ENCODE measurements at regions not wholly inside any gene's neighbourhood (a gene's known extent, or its start where the extent isn't known, plus 50 kb on each side); places are given as distances from the start of the nearest gene placed in this dataset.

DNA sequence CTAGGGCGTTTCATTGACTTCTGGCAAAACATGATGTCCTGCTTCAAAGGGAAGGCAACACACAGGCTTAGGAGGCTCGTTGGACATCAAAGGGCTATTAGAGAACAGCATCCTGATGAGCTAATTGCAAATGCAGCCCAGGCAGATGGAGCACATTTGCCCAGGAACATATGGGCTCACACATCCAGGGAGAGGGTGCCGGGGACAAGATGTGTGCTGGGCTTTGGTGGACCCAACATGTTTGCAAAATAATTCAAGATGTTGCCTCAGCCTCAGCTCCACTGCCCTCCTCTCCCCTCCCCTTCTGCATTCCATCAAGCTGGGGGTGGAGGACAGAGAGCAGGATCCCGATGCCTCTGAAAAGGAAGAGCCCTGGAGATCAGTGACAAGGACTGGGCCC, 217.1 kb upstream of the ZMIZ1 start:
- no peak overlapping the region for H3K9ac ChIP-seq (ENCODE audit: low read length)
- H3K36me3 ChIP-seq (ENCODE audit: control insufficient read depth, insufficient read depth, low read length, severe bottlenecking): no peaks in the 10 kb centered on the region
- peaks cover 5% of the 10 kb centered on the region for H3K27me3 ChIP-seq (replicated peaks; ENCODE audit: control insufficient read depth, insufficient read depth, low read length)
- H3K4me3 ChIP-seq (ENCODE audit: low read length): no peak overlapping the region
- peak; percentile 55 for DNase-seq (ENCODE audit: low read depth)
- peaks cover 10% of the 10 kb centered on the region for H3K4me1 ChIP-seq (ENCODE audit: control insufficient read depth, insufficient read depth, low read length)
- H3K9me3 ChIP-seq (ENCODE audit: control insufficient read depth, low read length): no peaks in the 10 kb centered on the region

DNA sequence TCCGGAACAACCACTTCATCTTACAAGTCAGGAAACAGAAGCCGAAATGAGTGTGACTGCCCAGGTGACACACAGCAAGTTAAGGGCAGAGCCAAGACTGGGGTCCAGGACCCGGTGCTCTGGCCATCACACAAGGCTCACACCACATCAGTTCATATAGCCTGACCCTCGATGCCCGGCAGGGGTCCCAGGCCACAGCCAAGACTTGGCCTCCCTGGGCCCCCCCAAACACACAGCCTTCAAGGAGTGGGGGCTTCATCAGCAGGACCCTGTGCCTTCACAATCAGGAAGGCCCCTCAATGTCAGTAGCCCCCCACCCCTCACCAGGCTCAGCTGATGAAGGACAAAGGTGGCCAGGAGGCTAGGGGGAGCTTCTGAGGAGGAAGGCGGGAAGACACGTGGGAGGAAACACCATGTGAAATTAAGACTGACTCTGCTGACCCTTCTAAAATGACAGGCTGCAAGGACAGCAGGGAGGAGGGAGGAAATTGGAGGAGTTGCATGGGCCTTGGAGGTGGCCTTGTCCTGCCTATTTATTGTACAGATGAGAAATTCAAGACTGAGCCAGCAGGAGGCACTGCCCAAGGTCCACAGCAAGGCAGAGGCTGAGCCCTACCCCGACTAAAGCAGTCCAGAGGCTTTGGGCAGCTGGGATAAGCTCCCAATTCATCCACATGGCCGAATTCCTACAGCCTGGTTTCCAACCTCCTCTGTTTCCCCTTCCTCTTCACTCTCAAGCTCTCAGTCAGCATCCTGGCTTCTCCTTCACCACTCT, 216.1 kb upstream of the ZMIZ1 start:
- Histone ChIP-seq H3K9me3 (ENCODE audit: control insufficient read depth, low read length) (no peaks in the 10 kb centered on the region), H3K4me3 (ENCODE audit: low read length) (no peak overlapping the region), H3K9ac (ENCODE audit: low read length) (no peak overlapping the region), H3K27me3 (replicated peaks; ENCODE audit: control insufficient read depth, insufficient read depth, low read length) (peaks cover 4% of the 10 kb centered on the region), H3K4me1 (ENCODE audit: control insufficient read depth, insufficient read depth, low read length) (peaks cover 10% of the 10 kb centered on the region), H3K36me3 (ENCODE audit: control insufficient read depth, insufficient read depth, low read length, severe bottlenecking) (no peaks in the 10 kb centered on the region)
- DNase-seq (ENCODE audit: low read depth): no peak

DNA sequence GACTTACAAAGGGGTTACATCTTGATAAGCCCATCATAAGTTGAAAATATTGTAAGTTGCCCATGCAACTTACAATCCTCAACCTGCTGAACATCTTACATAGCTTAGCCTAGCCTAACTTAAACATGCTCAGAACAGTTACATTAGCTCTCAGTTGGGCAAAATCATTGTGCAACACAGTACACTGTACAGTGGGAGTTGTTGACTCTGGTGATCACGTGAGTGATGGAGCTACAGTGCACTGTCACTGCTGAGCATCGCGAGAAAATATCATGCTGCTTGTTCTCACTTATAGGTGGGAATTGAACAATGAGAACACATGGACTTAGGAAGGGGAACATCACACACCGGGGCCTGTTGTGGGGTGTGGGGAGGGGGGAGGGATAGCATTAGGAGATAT, 214.9 kb upstream of the ZMIZ1 start:
- H3K9me3 ChIP-seq (ENCODE audit: control insufficient read depth, low read length): no peaks in the 10 kb centered on the region
- H3K27me3 ChIP-seq (replicated peaks; ENCODE audit: control insufficient read depth, insufficient read depth, low read length): peaks cover 4% of the 10 kb centered on the region
- no peak for DNase-seq (ENCODE audit: low read depth)
- H3K9ac ChIP-seq (ENCODE audit: low read length): no peak overlapping the region
- no peaks in the 10 kb centered on the region for H3K36me3 ChIP-seq (ENCODE audit: control insufficient read depth, insufficient read depth, low read length, severe bottlenecking)
- peaks cover 10% of the 10 kb centered on the region for H3K4me1 ChIP-seq (ENCODE audit: control insufficient read depth, insufficient read depth, low read length)
- no peak overlapping the region for H3K4me3 ChIP-seq (ENCODE audit: low read length)

DNA sequence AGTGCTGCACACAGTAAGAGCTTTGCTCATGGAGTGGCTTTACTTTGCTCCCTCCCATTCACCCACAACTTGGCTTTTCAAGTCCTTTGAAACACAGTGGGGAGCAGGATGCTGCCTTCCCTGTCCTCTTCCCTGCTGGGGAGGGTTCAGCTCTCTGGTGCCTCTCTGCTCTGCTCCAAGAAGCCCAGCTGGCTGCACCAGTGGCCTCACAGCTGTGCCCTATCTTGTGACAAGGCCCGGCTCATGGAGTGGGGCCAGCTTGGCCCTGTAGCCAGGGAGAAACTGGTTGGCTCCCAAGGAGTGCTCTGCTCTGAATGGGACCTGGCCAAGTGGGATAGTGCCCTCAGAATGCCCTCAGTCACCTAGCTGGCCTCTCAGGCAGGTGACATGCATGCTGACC, 212.3 kb upstream of the ZMIZ1 start:
- Histone ChIP-seq H3K4me3 (ENCODE audit: low read length) (no peak overlapping the region), H3K27me3 (replicated peaks; ENCODE audit: control insufficient read depth, insufficient read depth, low read length) (peaks cover 4% of the 10 kb centered on the region), H3K36me3 (ENCODE audit: control insufficient read depth, insufficient read depth, low read length, severe bottlenecking) (no peaks in the 10 kb centered on the region), H3K9me3 (ENCODE audit: control insufficient read depth, low read length) (no peaks in the 10 kb centered on the region), H3K9ac (ENCODE audit: low read length) (no peak overlapping the region), H3K4me1 (ENCODE audit: control insufficient read depth, insufficient read depth, low read length) (peaks cover 6% of the 10 kb centered on the region)
- no peak for DNase-seq (ENCODE audit: low read depth)

DNA sequence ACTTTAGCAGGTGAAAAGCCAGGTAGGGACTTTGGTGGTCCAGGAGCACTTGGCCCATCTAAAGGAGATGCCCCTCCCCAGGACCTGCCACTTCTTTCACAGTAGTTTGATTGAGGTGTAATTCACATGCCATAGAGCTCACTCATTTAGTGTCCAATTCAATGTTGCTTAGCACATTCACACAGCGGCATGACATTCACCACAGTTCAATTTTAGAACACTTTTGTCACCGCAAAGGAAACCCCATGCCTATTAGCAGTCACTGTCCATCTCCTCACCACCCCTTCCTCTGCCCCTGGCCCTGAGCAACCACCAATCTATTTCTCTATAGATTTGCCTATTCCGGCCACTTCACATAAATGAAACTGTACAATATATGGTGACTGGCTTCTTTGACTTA, 211.6 kb upstream of the ZMIZ1 start:
- Histone ChIP-seq H3K9ac (ENCODE audit: low read length) (no peak overlapping the region), H3K9me3 (ENCODE audit: control insufficient read depth, low read length) (no peaks in the 10 kb centered on the region), H3K27me3 (replicated peaks; ENCODE audit: control insufficient read depth, insufficient read depth, low read length) (peaks cover 6% of the 10 kb centered on the region), H3K4me3 (ENCODE audit: low read length) (no peak overlapping the region), H3K4me1 (ENCODE audit: control insufficient read depth, insufficient read depth, low read length) (no peaks in the 10 kb centered on the region), H3K36me3 (ENCODE audit: control insufficient read depth, insufficient read depth, low read length, severe bottlenecking) (no peaks in the 10 kb centered on the region)
- no peak for DNase-seq (ENCODE audit: low read depth)

DNA sequence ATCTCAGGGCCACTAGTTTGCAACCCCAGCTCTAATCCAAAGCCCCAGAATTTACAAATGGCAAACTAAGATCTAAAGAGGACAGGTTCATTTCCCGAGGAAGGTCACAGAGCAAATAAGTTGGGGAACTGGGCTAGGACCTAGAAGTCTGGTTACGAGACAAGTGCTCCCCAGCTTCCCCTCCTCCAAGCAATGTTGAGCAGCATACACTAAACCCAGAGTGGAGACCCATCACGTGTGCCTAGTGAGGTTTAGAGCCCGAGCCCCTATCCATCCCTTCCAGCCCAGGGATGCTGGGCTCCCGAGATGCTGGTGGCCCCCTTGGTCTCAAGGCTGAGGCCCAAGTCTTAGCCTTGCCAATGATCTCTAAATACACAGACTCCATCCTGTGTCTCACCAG, 209.5 kb upstream of the ZMIZ1 start:
- H3K36me3 ChIP-seq (ENCODE audit: control insufficient read depth, insufficient read depth, low read length, severe bottlenecking): no peaks in the 10 kb centered on the region

DNA sequence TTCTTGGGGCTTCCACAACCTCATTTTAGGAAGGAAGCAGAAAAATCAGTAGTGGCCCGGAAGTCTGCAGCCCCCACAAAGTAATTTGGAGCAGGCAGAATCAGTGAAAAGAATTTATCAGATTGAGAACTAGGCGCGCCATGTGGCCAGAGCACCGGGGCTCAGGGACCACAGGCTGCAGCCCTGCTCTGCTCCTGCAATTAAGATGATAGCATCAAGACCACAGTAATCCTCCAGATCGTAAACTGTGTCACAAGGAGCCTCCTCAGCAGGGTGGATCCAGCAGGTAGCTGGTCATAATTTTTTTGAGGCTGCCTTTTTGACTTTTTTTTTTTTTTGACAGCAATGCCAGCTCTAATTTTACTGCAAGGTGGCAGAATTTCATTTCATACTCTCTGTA, 209.0 kb upstream of the ZMIZ1 start:
- H3K4me1 ChIP-seq (ENCODE audit: control insufficient read depth, insufficient read depth, low read length): no peaks in the 10 kb centered on the region
- no peak for DNase-seq (ENCODE audit: low read depth)

More for the DNA sequence above, 209.5 kb upstream of the ZMIZ1 start:
- H3K9me3 ChIP-seq (ENCODE audit: control insufficient read depth, low read length): no peaks in the 10 kb centered on the region
- H3K4me1 ChIP-seq (ENCODE audit: control insufficient read depth, insufficient read depth, low read length): no peaks in the 10 kb centered on the region
- no peak for DNase-seq (ENCODE audit: low read depth)
- H3K4me3 ChIP-seq (ENCODE audit: low read length): no peak overlapping the region
- peaks cover 7% of the 10 kb centered on the region for H3K27me3 ChIP-seq (replicated peaks; ENCODE audit: control insufficient read depth, insufficient read depth, low read length)
- H3K9ac ChIP-seq (ENCODE audit: low read length): no peak overlapping the region

DNA sequence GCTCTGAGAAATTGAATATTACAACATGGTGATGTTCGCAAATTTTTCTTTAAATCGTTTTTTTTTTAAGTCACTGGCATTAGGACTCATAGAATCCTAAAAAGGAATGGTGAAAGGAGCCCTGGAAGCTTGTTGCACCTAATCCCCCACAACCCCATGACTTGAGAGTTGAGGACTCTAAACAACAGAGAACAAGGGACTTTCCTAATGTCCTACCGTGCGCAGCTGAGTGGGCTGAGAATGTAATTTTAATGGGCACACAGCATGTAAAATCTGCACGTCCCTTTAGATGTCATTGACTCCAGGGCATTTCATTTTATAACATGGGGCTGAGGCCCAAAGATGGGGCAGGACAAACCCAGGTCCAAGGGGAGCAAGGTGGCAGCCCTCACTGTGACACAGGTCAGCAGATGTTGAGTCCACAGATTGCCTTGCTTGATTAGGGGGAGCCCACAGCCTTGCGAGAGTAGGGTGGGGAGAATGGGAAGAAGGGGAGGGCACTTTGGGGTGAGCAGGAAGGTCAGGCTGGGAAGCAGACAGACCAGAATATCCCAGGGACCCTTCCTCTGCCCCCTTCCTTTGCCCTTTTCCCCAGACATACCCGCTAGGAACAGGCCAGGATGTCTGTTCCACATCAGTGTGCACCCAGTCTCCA, 208.4 kb upstream of the ZMIZ1 start:
- Histone ChIP-seq H3K27me3 (replicated peaks; ENCODE audit: control insufficient read depth, insufficient read depth, low read length) (peaks cover 7% of the 10 kb centered on the region), H3K4me1 (ENCODE audit: control insufficient read depth, insufficient read depth, low read length) (no peaks in the 10 kb centered on the region)
- DNase-seq (ENCODE audit: low read depth): no peak

More for the DNA sequence above, 209.0 kb upstream of the ZMIZ1 start:
- no peaks in the 10 kb centered on the region for H3K36me3 ChIP-seq (ENCODE audit: control insufficient read depth, insufficient read depth, low read length, severe bottlenecking)
- H3K27me3 ChIP-seq (replicated peaks; ENCODE audit: control insufficient read depth, insufficient read depth, low read length): peaks cover 7% of the 10 kb centered on the region
- no peaks in the 10 kb centered on the region for H3K9me3 ChIP-seq (ENCODE audit: control insufficient read depth, low read length)
- H3K9ac ChIP-seq (ENCODE audit: low read length): no peak overlapping the region
- no peak overlapping the region for H3K4me3 ChIP-seq (ENCODE audit: low read length)

DNA sequence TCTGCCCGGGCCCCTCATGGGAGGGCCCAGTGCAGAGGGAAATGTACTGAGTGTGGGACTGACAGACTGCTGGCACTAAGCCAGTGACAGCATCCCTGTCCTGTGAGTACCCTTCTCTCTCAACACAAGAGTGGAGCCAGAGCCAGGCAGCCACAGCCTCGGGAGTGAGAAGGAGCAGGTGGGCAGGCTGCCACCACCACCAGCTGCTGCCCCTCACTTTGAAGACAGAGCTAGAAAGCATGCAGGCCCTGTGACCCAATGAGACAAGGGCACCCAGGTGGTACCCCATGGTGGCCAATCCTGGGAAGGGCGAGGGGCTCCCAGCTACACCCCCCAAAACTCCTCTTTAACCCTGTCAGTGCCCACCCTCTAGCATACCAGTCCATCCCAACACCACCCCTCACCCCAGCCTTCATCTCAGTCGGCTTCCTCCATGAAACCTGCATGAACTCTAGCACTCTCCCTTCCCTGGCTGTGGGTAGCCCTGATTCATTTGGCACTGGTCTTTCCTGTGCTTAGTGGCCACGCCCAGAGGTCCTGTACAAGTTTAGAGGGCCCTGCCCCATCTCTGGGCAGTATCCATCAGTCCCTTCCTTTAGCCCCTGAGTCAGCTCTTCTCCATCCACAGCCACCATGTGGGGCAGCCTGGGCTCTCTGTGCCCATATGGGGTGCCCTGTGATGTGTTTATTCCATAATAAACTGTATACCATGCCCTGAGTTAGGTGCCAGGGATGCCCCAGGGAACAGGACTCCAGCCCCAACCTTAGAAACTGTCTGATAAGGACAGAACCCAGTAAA, 207.0 kb upstream of the ZMIZ1 start:
- DNase-seq (ENCODE audit: low read depth): no peak
- Histone ChIP-seq H3K36me3 (ENCODE audit: control insufficient read depth, insufficient read depth, low read length, severe bottlenecking) (no peaks in the 10 kb centered on the region), H3K27me3 (replicated peaks; ENCODE audit: control insufficient read depth, insufficient read depth, low read length) (peaks cover 3% of the 10 kb centered on the region), H3K9me3 (ENCODE audit: control insufficient read depth, low read length) (no peaks in the 10 kb centered on the region), H3K9ac (ENCODE audit: low read length) (no peak overlapping the region), H3K4me3 (ENCODE audit: low read length) (no peak overlapping the region), H3K4me1 (ENCODE audit: control insufficient read depth, insufficient read depth, low read length) (peaks cover 6% of the 10 kb centered on the region)

More for the DNA sequence above, 208.4 kb upstream of the ZMIZ1 start:
- Histone ChIP-seq H3K9me3 (ENCODE audit: control insufficient read depth, low read length) (no peaks in the 10 kb centered on the region), H3K36me3 (ENCODE audit: control insufficient read depth, insufficient read depth, low read length, severe bottlenecking) (no peaks in the 10 kb centered on the region), H3K4me3 (ENCODE audit: low read length) (no peak overlapping the region), H3K9ac (ENCODE audit: low read length) (no peak overlapping the region)

DNA sequence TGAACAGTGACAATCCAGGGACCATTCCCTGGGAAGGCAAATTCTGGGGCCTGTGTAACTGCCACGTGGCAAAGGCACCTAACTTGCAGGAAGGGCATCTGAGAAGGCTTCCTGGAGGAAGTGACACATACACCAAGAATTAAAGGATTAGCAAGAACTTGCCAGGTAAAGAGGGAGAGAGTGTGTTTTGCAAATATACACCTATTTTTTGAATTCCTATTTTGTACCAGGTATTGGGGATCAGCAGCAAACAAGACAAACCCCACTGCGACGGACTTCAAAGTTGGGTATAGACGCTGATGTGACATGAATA, 206.5 kb upstream of the ZMIZ1 start:
- Histone ChIP-seq H3K4me3 (ENCODE audit: low read length) (no peak overlapping the region), H3K36me3 (ENCODE audit: control insufficient read depth, insufficient read depth, low read length, severe bottlenecking) (no peaks in the 10 kb centered on the region), H3K9ac (ENCODE audit: low read length) (no peak overlapping the region), H3K9me3 (ENCODE audit: control insufficient read depth, low read length) (no peaks in the 10 kb centered on the region), H3K27me3 (replicated peaks; ENCODE audit: control insufficient read depth, insufficient read depth, low read length) (peaks cover 3% of the 10 kb centered on the region), H3K4me1 (ENCODE audit: control insufficient read depth, insufficient read depth, low read length) (peaks cover 6% of the 10 kb centered on the region)
- DNase-seq (ENCODE audit: low read depth): no peak

DNA sequence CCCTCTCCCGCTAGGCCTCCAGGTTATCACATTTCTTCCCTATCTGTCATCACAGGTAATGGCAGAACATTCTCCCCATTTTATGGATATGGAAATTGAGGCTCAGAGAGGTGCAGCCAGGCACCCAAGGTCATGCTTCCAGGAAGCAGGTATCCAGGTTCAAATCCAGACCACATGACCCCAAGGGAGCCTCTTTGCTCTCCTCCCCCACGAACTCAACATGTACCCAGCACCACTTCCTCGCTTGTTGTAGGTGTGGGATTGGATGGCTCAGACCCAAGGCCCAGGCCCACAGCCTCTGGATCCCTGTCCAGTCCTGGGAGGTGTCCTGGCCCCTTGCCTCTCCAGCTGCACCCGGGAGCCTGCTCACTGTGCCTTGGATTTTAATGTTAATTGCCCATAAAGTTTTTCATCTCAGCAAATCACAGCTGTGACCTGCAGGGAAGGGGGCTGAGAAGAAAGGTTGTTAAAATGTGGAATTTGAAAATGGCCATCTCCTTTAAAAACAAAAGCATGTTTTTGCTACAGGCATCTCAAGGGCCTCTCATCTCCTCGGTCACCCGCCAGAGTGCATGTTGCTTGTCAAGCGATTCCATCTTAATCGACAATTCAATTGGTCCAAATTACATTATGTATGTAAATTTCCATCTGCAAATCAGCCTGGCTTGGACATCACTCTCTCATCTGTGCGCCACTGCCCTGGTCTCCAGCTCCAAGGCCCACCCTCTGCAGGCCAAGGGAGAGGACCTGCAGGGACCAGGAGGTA, 205.4 kb upstream of the ZMIZ1 start:
- Histone ChIP-seq H3K4me1 (ENCODE audit: control insufficient read depth, insufficient read depth, low read length) (peaks cover 6% of the 10 kb centered on the region), H3K4me3 (ENCODE audit: low read length) (no peak overlapping the region), H3K36me3 (ENCODE audit: control insufficient read depth, insufficient read depth, low read length, severe bottlenecking) (no peaks in the 10 kb centered on the region), H3K9ac (ENCODE audit: low read length) (no peak overlapping the region), H3K27me3 (replicated peaks; ENCODE audit: control insufficient read depth, insufficient read depth, low read length) (peaks cover 3% of the 10 kb centered on the region), H3K9me3 (ENCODE audit: control insufficient read depth, low read length) (no peaks in the 10 kb centered on the region)
- DNase-seq (ENCODE audit: low read depth): no peak
